C1 segment of cervical spinal cord (tissue), 14 donors: ENCODE measurements at regions not wholly inside any gene's neighbourhood (a gene's known extent, or its start where the extent isn't known, plus 50 kb on each side); places are given as distances from the start of the nearest gene placed in this dataset.
A peak's percentile ranks its signal among the peaks of the same experiment; 100 is the strongest.
"Not testable (repeated sequence)": the region's sequence is repeated elsewhere in the genome, so short reads cannot be mapped to it uniquely, and the experiment has no call there.

Source experiments
- DNase-seq, 14 donors: peaks; one replicate each; lab custom pipeline; 2025; lab: John Stamatoyannopoulos, UW

GRCh38 chr22:42217752-42218280, 52.6 kb downstream of the TCF20 start:
- no peak for DNase-seq

DNA sequence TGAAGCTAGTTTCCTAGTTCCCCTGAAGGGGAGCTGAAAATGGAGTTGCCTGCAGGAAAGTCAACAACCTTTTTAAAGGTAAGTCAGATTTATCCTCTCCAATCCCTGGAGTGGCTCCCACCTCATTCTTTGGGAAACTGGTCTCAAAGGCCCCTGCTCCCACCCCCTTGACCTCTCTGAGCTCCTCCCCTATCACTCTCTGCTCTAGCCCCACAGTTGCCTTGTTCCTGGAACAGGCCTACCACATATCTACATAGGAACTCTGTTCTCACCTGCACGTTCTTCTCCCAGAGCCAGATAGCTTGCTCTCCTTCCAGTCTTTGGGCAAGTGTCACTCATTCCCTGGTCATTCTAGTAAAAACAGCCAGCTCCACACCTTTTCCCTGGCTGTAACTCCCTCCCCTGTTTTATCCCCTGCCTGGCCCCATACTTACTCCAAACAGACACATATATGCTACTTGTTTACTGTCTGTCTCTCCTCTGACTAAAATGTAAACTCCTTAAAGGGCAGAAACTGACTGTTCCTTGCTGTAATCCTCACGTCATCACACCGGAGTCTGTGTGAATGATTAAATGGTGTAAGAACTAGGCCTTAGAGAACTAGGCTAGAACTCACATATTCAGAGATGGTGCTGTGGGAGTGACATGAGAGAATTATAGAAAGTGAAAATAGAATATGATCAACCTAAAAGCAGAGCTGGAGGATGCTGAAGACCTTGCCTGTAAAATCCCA, 53.3 kb downstream of the TCF20 start:
- no peak for DNase-seq

DNA sequence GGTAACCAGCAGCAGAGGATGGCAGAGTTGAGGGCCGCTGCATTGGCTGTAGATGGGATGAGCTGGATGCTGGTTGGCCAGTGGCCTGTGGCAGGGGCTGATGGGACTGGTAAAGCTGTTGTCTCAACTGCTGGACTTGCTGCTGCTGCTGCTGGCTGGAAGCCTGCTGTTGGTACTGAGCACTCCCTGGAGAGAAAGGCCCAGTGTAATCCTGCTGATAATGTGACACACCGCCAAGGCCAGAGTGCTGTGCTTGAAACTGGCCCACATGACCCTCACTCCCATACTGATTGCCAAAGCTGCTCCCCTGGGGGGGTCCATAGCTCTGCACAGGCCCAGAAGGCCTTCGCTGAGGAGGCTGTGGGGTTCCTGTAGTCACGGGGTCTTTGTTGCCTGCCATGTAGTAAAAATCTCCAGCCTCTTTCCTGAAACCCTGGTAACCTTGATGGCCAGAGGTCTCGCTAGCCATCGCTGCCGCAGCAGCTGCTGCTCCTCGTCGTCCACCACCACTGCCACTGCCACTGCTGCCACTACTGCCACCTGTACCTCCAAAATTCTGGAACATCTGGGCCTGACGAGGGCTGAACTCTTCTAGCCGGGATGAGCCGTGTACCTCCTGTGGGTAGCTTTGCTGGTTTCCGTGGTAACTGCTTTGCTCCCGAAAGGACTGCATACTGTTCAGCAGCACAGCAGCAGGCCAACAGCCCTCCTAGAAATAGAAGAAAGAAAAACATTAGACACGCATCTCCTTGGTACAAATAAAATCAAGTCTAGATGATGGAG, 55.6 kb downstream of the TCF20 start:
- peak in 13 of 14 donors; percentile 21 to 85 (median 67) for DNase-seq

DNA sequence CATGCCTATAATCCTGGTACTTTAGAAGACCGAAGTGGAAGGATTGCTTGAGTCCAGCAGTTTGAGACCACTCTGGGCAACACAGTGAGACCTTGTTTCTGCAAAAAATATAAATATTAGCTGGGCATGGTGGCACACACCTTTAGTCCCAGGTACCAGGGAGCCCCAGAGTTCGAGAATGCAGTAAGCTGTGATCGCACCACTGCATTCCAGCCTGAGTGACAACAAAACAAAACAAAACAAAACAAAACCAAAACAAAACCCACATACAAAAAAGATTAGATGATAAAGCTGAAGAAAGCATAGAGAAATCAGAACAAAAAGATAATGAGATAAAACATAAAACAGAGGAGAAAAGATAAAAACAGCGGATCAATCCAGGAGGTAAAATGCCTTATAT, 62.1 kb downstream of the TCF20 start:
- DNase-seq: no peak

- DNase-seq: no peak
Observed at GRCh38 chr22:42207918-42208317, 62.5 kb downstream of the TCF20 start.

DNA sequence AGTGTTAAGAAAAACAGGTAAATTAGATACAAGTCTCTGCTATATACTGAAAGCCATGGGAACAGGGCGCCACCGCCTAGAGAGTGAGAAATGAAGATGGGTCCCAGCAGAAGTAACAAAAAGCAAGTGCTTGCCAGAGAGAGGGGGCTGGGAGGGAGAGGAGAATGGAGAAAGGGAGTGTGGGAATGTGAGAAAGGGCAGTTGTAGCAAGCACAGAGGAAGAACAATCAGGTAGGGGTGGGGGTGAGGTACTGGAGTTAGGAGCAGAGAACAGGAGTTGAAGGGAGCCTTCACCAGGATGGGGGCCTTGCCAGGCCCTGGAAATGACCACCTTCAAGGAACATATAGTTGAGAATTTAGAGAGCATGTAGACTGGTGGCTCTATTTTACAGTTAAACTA, 66.8 kb downstream of the TCF20 start:
- no peak for DNase-seq

GRCh38 chr22:42202669-42203068, 67.8 kb downstream of the TCF20 start:
- no peak for DNase-seq

DNA sequence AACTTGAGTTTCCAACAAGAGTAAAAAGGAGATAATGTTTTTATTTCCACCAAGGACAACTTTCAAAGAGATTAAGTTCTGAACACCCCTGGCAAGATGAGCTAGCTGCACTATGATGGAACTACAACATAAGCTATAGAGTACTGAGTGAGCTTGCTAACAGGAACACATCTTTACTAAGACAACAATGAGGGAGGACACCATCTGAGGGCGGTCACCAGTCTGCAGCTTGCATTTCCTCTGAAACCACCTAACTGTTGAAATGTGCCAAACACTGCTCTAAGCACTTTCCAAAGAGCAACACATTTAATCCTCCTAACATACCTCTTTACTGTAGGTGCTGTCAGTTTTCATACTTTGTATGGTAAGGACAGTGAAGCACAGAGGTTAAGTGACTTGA, 68.4 kb downstream of the TCF20 start:
- DNase-seq: no peak

- no peak for DNase-seq
Observed at GRCh38 chr22:42199025-42199424, 68.4 kb upstream of the CYP2D6 start.

DNA sequence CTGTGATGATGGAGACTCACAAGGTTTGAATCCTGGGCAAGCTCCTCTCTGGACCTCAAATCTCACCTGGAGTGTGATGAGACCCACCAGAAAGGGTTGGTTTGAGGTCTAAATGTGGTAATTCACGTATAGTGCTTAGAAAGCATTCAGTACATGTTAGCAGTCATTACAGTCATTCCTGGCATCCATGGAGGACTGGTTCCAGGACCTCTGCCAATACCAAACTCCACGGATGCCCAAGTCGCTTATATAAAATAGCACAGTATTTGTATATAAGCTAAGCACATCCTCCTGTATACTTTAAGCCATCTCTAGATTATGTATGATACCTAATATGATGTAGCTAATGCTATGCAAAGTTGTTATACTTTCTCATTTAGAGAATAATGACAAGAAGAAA, 67.6 kb upstream of the CYP2D6 start:
- DNase-seq: no peak

DNA sequence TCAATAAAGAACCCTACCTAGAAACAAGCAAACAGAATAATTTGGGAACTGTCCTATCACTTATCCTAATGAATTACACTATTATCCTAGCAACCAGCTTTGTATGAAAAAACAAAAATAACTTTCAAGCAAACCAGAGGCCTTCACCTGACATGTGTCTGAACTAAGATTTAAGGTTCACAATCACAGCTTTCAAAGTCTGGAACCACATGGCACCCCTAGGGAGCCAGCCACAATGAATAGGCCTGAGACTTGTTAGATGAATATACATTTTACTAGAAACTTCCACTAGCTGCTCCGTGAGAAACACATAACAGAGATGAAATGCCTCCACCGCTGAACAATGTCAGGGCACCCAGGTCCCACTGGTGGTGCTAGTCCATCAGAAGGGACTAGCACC, 65.8 kb upstream of the CYP2D6 start:
- DNase-seq: no peak

GRCh38 chr22:42194953-42195352, 64.3 kb upstream of the CYP2D6 start:
- DNase-seq: no peak

DNA sequence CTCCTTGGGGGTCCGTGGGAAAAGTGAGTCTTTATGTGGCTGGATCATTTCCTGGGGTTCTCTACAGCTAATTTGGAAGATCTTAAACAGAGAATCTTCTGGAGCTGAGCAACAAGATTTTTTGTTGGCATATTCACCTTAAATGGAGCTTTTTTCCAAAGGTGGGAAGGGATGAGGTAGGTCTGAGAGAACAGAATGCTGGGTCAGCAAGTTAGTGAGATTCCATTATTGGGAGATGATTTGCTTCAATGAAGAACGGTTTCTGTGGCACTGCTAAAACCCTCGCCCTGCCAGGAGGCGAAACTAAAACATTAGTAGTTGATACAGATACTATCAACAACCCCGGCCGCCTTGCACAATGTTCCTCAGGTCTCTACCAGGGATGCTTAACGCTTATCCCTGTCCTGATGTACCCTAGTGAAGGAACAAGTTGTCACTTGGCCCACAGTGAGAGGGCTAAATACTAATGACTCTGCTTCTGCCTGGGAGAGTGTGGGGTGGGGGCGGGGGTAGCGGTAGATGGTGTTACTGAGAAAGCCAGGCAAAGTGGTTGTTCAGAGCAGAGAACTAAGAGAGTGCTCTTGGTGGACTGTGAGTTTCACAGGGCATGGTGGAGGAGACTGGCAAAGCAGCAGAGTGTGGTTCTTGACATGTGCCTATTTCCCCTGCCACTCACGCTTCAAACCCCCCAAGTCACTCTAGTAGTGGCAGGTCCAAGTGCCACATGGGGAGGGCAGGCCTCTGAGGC, 63.7 kb upstream of the CYP2D6 start:
- DNase-seq: no peak

DNA sequence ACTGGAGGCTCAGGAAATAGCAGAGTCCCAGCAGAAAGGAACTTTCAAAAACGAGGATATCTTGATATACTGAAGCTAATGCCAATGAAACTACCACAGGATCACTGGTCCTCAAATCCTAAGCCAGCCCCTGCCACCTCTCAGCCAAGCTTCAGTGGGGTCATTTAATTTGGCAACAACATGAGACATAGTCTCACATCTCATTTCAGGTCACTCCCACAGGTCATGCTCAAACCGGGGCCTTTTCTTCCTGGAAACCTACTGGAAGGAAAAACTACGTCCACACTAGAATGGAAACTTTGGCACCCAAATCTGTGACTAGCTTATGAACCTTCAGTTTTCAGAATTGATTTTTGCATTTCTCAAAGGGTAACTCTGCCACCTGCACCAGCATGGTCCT, 61.9 kb upstream of the CYP2D6 start:
- no peak for DNase-seq

DNA sequence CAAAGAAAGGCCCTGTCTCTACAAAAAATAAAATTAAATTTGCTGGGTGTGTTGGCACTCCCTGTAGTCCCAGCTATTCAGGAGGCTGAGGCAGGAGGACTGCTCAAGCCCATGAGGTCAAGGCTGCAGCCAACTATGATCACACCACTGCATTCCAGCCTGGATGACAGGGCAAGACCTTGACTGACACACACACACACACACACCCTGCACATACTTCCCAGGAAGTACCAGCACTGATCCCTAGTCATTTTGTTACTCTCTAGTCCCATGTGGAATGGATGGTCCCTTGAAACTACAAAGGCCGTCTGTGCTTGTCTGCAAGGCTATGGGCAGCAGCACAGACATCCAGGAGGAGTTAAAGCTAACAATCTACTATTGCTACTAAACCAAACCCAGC, 59.7 kb upstream of the CYP2D6 start:
- DNase-seq: no peak

DNA sequence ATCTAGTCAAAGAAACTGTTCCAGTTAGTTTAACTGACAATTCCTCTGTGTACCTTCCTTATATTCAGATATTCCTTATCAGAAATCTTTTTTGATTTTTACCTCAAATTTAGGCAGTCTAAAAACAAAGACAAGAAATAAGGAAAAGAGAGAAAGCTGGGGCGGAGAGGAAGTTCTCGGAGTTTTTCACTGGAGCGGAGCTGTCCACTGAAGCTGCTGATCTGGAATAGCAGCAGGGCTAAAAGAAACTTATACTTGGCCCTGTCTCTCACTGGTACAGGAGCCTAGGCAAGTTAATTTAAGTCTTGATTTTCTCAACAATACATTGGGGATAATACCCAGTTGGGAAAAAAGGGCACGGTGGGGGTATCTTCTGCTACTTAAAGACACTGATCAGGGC, 59.2 kb upstream of the CYP2D6 start:
- no peak for DNase-seq

DNA sequence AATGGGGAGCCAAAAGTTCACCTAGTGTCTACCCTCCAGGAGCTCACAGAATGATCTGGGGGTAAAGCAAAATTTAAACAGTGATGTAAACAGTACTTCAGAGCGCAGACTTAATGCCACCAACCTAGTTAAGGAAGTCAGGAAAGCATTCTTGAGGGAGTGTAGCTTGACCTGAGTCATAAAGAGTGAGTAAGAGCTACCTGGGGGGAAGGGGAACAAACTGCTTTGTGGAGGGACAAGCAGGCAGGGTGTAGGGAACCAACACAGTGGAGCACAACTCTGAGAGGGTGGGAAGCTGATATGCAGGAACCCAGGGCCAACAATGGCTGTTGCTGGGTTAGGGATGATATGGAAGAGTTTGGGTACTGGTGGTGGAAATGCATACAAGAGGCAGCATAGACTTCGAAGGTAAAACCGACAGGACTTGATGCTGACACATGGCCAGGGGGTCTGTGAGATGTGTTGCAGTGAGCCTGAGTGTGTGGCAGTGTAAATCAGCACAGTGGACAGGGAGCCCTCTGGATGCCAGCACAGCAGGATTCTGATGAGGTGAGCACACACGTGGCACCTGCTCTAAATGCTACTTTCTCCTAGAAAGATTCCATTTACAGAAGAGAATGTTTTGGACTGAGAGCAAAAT, 58.3 kb upstream of the CYP2D6 start:
- DNase-seq: no peak

- no peak for DNase-seq
Observed at GRCh38 chr22:42187646-42188045, 57.0 kb upstream of the CYP2D6 start.

- no peak for DNase-seq
Observed at GRCh38 chr22:42185915-42186439, 55.4 kb upstream of the CYP2D6 start.

- no peak for DNase-seq
Observed at GRCh38 chr22:42184852-42185251, 54.2 kb upstream of the CYP2D6 start.

- not testable (repeated sequence) for DNase-seq
Observed at GRCh38 chr22:42183461-42184059, 53.0 kb upstream of the CYP2D6 start.
